Right lobe of liver (tissue), 4 donors: ENCODE measurements at regions not wholly inside any gene's neighbourhood (a gene's known extent, or its start where the extent isn't known, plus 50 kb on each side); places are given as distances from the start of the nearest gene placed in this dataset.

Experiments used
- POLR2A ChIP-seq: fragments of 450-650 bp; IDR thresholded peaks from one replicate; pipeline ENCODE4 v1.6.1; 2017; ENCODE audit warnings: antibody characterized with exemption, mild to moderate bottlenecking
- TF ChIP-seq, protein P1 (sequence below), 4 donors: fragments of 200-600 bp in 3 of 4; fragments of 450-650 bp in 1 of 4; IDR thresholded peaks; one replicate each; pipeline versions ENCODE4 v1.5.1 to v1.8.0; 2016 to 2022; ENCODE audit warnings: antibody characterized with exemption in 4 of 4, mild to moderate bottlenecking in 2 of 4
- donor health status: DM: no; HTN: no; CAD: no.
- donor health status: DM: no; HTN: no; CAD: no.
- donor health status: DM: no; HTN: yes; CAD: no.

DNA sequence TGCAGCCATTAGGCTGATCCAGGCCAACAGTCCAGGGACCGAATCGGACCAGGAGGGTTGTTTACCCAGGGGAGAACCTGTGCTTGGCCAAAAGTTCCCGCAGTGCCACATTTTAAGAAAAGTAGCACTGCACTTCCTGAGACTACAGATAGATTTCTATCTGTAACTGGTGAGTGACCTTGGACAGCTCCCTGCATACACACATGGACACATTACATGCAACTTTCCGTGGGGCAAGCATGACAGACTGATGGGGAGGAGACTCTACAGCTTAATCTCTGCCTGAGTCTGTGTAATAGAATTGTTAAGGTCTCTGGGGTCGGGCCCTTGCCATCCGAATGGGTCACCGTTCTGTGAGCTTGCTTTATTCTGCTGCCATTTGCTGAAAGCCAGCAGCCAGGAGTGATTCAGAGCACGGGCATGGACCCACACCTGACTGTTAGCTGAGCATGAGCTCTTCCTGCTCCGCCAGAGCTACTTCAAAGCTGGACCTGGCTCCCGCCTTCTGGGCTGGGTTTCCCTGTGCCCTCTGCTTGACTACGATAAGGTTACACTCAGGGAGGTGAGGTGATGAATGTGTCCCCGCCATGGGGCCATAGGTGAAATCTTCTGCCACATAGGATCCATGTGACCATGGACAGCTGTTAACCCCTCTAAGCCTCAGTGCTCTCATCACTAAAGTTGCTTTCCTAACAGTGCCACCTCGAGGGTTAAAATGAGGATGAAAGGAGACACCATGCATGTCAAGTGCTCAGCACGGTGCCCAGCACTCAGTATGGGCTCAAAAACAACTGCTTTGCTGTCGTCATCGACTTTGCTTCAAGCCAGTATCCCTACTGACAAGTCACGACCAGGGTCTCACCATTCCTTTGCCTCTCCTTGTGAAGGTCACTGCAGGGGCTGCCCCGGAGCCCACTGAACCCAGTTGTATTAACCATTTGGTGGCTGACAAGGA lies 200.0 kb downstream of the MELK start:
- TF ChIP-seq, protein P1, sequence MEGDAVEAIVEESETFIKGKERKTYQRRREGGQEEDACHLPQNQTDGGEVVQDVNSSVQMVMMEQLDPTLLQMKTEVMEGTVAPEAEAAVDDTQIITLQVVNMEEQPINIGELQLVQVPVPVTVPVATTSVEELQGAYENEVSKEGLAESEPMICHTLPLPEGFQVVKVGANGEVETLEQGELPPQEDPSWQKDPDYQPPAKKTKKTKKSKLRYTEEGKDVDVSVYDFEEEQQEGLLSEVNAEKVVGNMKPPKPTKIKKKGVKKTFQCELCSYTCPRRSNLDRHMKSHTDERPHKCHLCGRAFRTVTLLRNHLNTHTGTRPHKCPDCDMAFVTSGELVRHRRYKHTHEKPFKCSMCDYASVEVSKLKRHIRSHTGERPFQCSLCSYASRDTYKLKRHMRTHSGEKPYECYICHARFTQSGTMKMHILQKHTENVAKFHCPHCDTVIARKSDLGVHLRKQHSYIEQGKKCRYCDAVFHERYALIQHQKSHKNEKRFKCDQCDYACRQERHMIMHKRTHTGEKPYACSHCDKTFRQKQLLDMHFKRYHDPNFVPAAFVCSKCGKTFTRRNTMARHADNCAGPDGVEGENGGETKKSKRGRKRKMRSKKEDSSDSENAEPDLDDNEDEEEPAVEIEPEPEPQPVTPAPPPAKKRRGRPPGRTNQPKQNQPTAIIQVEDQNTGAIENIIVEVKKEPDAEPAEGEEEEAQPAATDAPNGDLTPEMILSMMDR (IDR thresholded peaks at IDR 0.05) = no peak
- no peak for TF ChIP-seq POLR2A
